KOPT-K1 (cell line): ENCODE measurements at regions not wholly inside any gene's neighbourhood (a gene's known extent, or its start where the extent isn't known, plus 50 kb on each side); places are given as distances from the start of the nearest gene placed in this dataset.
"Not testable (repeated sequence)": the region's sequence is repeated elsewhere in the genome, so short reads cannot be mapped to it uniquely, and the experiment has no call there.

Experiments used
- H3K27ac ChIP-seq: fragments of 200-600 bp; sonication (generic); 2 replicates; pipeline ENCODE4 v1.5.1; 2016; ENCODE audit warnings: antibody characterized with exemption, mild to moderate bottlenecking, low read depth, low read length; ENCODE audit not compliant: poor library complexity, severe bottlenecking
- H3K36me3 ChIP-seq: fragments of 200-600 bp; sonication (generic); 2 replicates; pipeline ENCODE4 v1.5.1; 2017; ENCODE audit warnings: antibody characterized with exemption, mild to moderate bottlenecking, low read length, moderate library complexity; ENCODE audit not compliant: insufficient read depth
- H3K9me3 ChIP-seq: fragments of 200-600 bp; sonication (generic); 2 replicates; pipeline ENCODE4 v1.5.1; 2017; ENCODE audit warnings: antibody characterized with exemption, low read length, mild to moderate bottlenecking; ENCODE audit not compliant: insufficient read depth, poor library complexity, severe bottlenecking

DNA sequence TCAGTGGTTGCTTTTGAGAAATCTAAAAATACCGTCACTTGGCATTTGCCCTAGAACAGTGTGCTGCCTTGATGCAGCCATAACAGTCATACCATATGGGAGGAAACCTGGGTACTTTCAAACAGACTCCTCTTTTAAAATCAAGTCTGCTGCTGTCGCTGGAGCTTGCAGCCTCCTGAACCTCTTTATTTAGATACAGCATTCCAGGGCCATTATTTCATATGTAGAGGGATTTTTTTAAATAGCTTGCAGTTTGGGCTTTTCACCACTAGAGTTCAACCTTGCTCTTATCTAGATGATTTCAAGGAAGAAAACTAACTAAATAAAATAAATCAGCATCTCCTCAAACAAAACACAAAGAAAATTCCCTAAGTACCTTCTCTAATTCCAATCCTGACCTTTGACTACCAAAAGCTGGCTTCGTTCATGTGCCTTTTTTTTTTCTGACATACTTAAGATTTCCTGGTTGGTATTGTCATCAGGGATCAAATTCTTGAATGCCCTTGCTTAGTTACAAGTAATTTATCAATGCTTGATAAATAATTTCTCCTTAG is 111.6 kb downstream of the KBTBD8 start:
- no peak overlapping the region for H3K27ac ChIP-seq

DNA sequence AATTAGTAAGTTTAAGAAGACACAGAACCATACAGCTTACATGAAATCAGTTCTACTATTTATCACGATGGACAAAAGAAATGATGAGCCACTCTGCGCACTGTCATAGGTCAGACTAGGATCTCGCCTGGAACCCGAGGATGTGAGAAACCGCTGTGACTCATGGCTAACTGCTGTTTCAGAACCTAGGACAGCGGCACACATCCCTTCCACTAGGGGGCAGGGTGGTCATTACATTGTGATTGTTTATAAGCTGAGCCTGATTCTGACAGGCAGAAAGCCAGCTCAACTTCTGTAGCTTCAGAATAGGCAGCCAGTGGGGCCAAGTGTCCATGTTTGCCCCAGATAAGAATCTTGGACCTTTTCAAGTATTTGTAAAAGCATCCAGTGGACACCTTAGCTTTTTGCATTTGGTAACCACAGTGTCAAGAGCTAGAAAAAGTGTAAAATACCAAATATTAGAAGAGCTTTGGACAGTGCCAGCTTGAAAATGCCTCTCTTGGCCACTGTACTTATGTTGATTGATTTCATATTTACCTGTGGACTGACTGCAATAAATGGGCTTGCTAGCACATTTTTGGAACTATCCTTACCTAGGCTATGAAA is 115.8 kb downstream of the KBTBD8 start:
- H3K36me3 ChIP-seq, result no peaks in the 10 kb centered on the region
- H3K27ac ChIP-seq, result no peak overlapping the region
- no peaks in the 10 kb centered on the region for H3K9me3 ChIP-seq

More for the DNA sequence above, 111.6 kb downstream of the KBTBD8 start:
- Histone ChIP-seq H3K9me3 (no peaks in the 10 kb centered on the region), H3K36me3 (no peaks in the 10 kb centered on the region)

DNA sequence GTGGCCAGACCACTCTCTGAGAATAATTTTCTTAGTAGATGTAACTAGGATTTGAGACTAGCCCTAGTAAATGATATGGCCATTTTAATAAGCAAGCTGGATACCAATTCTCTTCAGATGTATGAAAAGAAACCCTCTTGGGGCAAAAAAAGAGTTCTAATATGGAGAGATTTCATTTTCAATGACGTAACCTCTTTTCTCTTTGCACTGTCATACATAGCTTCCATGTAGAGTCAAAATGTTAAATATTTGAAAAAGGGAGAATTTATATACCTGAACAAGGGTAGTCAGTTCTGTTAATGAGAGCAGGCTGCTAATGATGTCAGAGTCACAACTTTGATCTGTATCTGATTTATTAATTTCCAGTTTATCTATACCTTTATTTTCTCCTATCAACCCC is 120.0 kb downstream of the KBTBD8 start:
- Histone ChIP-seq H3K36me3 (no peaks in the 10 kb centered on the region), H3K27ac (no peak overlapping the region), H3K9me3 (no peaks in the 10 kb centered on the region)

DNA sequence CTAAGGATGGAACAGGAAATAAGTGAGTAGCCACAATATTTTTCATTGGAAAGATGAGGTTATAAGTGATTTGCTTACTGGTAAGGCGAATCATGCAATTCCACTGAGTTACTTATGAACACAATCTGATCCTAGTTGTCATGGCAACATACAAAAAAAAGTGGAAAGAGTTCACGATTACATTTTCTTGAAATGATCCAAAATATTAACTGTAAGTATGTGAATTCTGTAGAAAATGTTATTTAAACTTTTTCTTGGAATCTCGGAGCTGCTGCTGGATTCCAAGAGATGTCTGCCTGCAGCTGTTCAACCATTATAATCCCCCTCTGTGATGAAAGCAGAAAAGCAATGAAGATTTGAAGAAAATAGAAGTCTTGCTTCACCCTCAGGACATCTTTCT is 120.5 kb downstream of the KBTBD8 start:
- Histone ChIP-seq H3K36me3 (no peaks in the 10 kb centered on the region), H3K9me3 (no peaks in the 10 kb centered on the region), H3K27ac (no peak overlapping the region)

DNA sequence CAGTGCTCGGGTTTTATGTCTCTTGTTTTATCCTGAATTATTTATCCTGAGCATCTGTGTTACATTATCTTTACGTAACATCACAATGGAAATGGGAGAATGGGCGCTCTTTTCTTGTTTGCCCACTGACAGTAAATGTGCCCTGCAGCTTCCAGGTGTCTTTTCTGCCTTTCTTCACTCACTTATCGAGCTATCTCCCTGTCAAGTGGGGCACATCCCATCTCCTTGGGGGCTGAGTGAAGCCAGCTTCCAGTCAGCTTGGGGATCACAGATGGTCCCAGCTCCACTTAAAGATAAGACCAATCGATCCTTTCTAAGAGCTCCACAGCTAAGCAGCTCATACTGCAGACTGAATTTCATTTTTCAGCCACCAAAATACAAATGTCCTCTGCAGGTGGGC is 125.8 kb downstream of the KBTBD8 start:
- no peak overlapping the region for H3K27ac ChIP-seq

DNA sequence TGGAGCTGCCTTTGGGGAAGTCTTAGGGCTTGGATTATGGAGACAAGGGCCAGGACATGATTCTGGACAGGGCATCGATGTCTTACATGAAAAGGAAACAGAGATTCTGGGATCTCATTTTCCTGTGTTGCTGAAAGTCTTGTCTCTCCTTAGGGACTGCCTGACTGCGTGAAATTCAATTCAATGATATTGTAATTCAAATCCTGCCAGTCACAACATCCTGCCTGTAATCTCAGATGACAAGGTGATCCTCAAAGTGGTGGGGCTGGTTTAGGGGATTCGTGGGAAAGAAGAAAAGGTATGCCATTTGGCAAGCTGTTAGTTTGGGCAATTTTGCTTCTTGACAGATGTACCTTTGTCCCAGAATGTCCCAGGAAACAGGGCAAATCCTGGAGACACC is 129.1 kb downstream of the KBTBD8 start:
- no peak overlapping the region for H3K27ac ChIP-seq
- no peaks in the 10 kb centered on the region for H3K36me3 ChIP-seq
- H3K9me3 ChIP-seq, result peaks cover 7% of the 10 kb centered on the region

More for the DNA sequence above, 125.8 kb downstream of the KBTBD8 start:
- Histone ChIP-seq H3K9me3 (peaks cover 7% of the 10 kb centered on the region), H3K36me3 (no peaks in the 10 kb centered on the region)

DNA sequence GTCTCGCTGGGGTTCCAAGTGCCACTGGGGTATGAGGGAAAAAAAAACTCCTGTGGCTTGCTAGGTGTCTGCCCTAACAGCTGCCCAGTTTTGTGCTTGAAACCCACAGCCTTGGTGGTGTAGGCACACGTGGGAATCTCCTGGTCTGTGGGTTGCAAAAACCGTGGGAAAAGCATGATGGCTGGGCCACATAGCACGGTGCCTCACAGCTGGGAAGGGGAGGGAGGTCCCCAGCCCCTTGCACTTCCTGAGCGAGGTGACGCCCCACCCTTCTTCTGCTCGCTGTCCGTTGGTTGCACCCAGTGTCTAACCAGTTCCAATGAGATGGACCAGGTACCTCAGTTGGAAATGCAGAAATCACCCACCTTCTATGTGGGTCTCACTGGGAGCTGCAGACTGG is 144.3 kb downstream of the KBTBD8 start:
- Histone ChIP-seq H3K27ac (no peak overlapping the region), H3K36me3 (no peaks in the 10 kb centered on the region), H3K9me3 (no peaks in the 10 kb centered on the region)

DNA sequence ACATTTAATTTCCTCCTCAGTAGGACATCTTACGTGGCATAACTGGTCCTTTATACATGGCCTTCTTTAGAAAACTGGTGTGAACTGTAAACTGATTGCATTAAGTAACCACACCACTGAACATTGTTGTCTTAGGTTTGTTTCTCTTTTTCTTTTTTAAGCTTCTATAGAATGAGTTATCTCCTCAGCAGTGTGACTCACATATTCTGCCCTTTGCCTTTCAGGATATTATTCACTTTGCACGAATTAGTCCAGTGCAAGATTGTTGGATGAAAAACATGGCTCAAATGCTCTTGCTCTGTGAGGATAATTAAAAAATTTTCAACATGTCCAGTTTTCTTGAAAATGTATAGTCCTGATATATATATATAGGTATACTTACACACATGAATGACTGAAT is 147.6 kb downstream of the KBTBD8 start:
- no peaks in the 10 kb centered on the region for H3K36me3 ChIP-seq
- H3K27ac ChIP-seq, result no peak overlapping the region
- H3K9me3 ChIP-seq, result no peaks in the 10 kb centered on the region

DNA sequence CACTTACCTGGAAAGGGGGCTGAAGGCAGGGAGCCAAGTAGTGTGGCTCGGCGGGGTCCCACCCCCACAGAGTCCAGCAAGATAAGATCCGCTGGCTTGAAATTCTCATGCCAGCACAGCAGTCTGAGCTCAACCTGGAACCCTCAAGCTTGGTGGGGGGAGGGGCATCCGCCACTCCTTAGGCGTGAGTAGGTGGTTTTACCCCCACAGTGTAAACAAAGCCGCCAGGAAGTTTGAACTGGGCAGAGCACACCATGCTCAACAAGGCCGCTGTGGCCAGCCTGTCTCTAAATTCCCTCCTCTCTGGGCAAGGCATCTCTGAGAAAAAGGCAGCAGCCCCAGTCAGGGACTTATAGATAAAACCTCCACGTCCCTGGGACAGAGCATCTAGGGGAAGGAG is 156.3 kb downstream of the KBTBD8 start:
- Histone ChIP-seq H3K9me3 (no peaks in the 10 kb centered on the region), H3K36me3 (no peaks in the 10 kb centered on the region), H3K27ac (no peak overlapping the region)

DNA sequence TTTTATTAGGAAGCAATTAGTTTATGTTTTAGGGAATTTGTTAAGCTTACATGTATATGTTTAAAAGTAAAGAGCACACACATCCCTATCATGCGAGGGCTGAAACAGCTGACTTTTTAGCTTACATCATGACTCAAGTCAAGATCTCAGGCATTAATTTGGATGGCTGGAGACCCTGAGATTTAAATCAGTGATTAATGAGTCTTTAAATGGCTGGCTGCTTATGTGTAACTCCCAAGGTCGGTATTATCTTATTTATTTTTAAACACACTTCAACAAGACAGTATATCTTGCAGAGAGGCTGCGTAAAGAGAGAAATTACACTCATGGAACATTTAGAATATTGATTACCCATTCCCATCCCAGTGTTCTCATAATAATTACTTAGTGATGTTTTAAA is 169.4 kb downstream of the KBTBD8 start:
- Histone ChIP-seq H3K9me3 (no peaks in the 10 kb centered on the region), H3K36me3 (no peaks in the 10 kb centered on the region), H3K27ac (no peak overlapping the region)

DNA sequence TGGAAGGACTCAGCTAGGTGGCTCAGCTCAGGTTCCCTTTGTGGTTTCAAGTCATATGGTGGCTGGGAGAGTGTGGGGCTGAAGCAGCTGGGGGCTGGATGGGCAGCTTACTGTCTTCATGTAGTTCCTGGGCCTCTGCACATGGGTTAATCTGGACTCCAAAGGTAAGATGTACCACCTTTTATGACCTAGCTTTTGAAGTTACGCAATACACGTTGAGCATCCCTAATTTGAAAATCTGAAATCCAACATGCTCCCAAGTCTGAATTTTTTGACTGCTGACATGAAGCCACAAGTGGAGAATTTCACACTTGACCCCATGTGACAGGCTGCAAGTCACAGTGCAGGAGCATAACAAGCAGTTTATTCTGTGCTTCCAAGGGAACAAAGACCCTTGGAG is 173.7 kb downstream of the KBTBD8 start:
- Histone ChIP-seq H3K9me3 (no peaks in the 10 kb centered on the region), H3K36me3 (no peaks in the 10 kb centered on the region)

DNA sequence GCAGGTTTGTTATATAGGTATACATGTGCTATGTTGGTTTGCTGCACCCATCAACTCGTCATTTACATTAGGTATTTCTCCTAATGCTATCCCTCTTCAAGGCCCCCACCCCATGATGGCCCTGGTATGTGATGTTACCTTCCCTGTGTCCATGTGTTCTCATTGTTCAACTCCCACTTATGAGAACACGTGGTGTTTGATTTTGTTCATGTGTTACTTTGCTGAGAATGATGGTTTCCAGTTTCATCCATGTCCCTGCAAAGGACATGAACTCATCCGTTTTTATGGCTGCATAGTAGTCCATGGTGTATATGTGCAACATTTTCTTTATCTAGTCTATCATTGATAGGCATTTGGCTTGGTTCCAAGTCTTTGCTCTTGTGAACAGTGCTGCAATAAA is 175.0 kb downstream of the KBTBD8 start:
- H3K27ac ChIP-seq, H3K9me3 ChIP-seq, H3K36me3 ChIP-seq: not testable (repeated sequence)

More for the DNA sequence above, 173.7 kb downstream of the KBTBD8 start:
- H3K27ac ChIP-seq, result no peak overlapping the region

DNA sequence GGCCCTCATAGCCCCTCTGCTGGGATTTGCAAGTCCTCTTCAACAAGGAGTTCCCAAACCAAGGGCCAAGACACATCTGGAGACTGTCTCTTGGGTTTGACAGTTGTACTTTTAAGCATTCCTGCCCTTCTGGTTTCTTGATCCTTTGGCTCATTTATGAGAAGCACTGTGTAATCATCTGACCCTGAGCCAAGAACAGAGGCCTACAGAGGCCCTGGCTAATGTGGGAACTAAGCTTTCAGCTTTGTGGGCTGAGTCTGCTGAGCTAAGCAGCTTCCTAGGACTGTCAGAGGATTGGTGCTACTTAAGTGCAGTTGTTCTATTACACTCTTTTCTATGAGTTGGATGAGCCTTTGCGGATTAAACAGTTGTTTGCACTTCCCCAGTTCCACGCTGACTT is 178.3 kb downstream of the KBTBD8 start:
- Histone ChIP-seq H3K9me3 (no peaks in the 10 kb centered on the region), H3K27ac (no peak overlapping the region)

DNA sequence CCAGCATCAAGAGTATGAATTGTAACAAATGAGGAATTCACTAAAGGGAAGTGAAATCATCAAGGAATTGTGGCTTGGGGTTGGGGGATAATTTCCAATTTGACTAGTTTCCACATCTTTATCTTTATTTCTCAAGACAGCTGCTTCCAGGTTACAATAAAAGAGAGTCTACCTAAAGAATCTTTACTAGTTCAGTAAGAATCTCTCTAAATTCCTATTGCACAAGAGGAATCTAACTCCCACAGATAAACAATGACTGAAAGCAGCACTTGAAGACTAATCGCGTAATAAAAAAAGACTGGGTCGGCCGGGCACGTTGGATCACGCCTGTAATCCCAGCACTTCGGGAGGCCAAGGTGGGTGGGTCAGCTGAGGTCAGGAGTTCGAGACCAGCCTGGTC is 194.4 kb downstream of the KBTBD8 start:
- Histone ChIP-seq H3K27ac (no peak overlapping the region), H3K9me3 (no peaks in the 10 kb centered on the region), H3K36me3 (no peaks in the 10 kb centered on the region)

More for the DNA sequence above, 178.3 kb downstream of the KBTBD8 start:
- H3K36me3 ChIP-seq, result no peaks in the 10 kb centered on the region

DNA sequence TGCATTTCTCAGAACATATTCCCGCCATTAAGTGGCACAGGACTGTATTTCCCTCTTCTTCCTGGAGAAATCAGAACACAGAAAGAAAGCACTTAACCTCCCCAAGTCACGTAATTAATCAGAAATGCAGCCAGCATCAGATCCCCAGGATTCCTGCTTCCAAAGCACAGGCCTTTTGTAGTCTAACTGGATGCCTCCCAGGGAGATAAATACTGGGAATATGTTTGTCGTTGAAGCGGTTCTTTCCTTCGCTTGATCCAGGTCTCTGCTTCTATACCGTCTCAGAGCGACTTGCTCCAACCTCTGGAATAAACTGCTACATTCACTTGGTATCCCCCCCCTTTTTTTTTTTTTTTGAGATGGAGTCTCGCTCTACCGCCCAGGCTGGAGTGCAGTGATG is 198.6 kb downstream of the KBTBD8 start:
- no peak overlapping the region for H3K27ac ChIP-seq
- H3K36me3 ChIP-seq, result no peaks in the 10 kb centered on the region
- no peaks in the 10 kb centered on the region for H3K9me3 ChIP-seq

DNA sequence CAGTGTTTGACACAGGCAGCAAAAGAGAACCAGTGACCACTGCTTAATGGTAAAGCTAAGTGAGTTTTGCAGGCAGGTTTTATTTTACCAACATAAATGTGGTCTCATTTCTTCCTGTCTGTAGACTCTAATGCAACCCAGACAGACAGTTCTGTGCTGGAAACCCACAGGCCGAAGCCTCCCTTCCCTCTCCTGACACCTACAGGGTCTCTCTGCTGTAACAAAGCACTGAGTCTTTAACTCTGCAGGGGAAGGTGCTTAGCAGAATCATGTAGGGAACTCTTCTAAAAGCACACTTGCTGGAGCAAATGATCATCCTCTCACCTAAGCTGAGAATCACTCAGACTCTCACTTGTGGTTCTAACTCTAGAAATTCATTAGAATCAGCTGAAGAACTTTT is 200.3 kb downstream of the KBTBD8 start:
- Histone ChIP-seq H3K27ac (no peak overlapping the region), H3K36me3 (no peaks in the 10 kb centered on the region), H3K9me3 (no peaks in the 10 kb centered on the region)
